HG03139 (cell line): ENCODE measurements at regions not wholly inside any gene's neighbourhood (a gene's known extent, or its start where the extent isn't known, plus 50 kb on each side); places are given as distances from the start of the nearest gene placed in this dataset.

Source experiments
- ATAC-seq: cut with Tn5 transposase; IDR thresholded peaks from one replicate; pipeline ENCODE4 v1.9.1; 2021; ENCODE audit not compliant: unreplicated experiment

DNA sequence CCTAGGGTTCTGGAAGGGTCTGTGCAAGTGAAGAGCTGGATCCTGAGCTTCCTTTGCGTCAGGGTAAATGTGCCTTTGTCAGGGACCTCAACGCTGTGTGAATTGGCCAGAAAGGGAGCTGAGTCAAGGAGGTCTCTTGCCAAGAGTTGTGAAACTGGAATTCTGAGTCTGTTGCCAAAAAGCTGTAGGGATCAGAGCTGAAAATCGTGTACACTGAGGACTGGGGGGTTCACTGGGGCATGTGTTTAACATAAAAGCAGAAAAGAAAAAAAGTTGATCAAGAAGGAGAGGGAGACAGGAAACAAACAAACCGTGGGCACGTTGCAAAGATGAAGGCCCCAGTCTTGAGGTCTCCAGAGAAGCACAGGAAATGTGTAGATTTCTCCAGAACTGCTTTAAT lies 1081.5 kb downstream of the VRK1 start:
- ATAC-seq, result no peak

DNA sequence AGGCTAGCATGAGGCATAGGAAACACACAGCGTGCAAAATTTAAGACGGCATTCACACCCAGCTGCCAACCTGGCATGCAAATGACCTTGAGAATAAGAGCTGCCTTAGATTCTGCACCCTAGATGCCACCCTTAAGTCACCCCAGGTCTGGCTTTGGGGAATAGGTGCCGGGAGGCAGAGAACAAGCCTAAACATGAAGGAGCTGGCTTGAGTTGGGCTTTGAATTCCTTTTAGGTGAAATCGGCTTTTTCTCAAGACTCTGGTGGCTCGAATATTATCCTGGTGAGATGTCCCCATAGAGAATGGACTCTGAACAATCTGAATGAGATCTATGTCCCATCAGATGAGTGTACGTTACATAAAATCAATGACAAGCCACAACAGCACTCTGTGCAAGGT lies 1090.5 kb downstream of the VRK1 start:
- ATAC-seq, result no peak

DNA sequence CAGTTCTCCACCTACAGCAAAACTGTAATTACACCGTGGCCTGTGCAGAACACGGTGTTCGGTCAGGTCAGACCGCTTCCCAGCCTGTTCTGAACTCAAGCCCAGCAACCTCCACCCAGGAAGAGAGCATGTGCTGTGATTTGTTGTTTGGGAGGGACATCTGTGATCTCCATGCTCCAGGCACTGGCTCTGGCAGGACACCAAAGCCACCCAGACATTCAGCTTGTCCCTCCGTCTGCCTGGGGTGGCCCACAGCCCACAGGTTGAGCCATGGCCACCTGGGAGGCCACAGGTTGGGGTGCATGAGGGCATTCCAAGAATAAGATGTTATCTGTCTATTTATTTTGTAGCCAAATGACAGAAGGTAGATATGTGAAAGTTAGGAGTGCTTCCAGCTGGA lies 1091.1 kb downstream of the VRK1 start:
- no peak for ATAC-seq

DNA sequence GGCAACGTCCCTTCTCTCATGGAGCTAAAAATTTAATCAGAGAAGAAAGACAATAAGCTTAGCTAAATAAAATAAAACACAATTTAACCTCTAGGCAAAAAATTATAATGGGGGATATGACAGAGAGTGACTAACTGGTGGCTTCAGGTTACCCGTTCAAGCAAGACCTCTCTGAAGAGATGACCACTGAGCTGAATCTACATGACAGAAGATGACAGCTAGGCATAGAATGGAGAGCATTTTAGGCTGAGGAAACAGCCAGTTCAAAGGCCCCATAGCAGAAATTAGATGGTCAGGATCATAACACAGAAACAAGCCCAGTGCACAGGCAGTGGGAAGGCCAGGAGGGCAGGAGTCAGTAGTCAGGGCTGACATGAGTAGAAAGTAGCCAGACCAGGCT lies 1094.3 kb downstream of the VRK1 start:
- no peak for ATAC-seq

DNA sequence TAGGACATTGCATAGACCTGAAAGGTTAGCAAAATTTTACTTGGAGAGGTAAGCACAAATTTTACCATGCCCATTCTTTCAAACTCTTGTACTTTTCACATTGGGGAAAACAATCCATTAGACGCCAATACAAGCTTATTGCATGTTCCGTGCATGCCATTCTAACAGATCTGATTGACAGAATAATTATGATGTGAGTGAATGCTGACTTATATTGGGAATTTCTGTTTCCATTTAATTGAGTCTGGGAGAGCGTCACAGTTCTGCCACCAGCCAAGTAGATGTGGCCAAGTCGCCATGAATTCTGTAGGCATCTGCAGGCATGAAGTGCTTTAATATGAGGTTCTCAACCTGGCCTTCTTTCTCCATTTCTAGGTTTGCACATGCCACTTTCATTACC lies 1097.4 kb downstream of the VRK1 start:
- ATAC-seq, result no peak

DNA sequence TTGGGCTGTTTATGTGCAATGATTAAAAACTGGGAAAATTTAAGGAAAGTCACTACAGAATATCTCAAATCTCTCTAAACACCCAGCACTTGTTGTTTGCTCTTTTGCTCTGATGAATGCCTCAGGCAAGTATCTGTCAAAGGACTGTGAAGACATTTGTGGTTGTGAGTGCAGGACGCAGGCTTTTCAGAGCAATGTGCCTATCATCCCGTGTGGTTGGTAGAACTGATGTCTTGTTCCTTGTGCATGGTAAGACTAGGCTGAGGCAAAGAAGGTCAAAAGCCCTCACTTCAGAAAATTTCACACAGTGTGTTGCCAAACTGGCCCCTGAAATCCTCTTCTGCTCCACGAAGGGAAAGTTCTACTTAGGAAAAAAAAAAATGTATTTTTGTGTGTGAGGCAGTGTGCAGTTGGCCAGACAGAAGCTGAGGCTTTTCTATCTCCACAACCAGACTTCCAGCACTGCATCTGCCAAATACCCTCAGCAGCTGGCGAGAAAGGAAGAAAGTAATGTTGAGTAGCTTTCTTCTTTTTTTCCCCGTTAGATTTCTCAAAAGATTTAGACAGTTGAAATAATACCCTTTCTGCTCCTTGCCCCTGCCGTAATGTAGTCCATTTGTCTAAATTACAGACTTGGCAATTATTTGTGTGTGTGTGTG lies 1103.1 kb downstream of the VRK1 start:
- no peak for ATAC-seq

DNA sequence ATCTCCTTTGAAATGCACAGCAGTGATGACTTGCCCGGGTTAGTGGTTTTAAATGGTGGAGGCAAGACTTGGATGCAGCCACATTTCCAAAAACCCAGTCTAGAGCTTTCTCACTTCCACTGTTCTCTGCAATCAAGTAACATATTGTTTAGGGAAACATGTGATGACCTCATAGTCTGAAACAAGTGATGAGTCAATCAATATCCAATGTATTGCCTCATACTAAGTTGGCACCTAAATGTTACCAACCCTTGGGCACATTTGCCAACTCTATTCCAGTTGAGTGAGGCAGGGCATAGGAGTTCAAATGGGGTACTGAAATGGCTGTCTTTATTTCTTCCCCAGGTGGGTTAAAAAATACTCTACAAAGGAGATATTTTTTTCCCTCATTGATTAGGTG lies 1105.4 kb downstream of the VRK1 start:
- ATAC-seq, result no peak

DNA sequence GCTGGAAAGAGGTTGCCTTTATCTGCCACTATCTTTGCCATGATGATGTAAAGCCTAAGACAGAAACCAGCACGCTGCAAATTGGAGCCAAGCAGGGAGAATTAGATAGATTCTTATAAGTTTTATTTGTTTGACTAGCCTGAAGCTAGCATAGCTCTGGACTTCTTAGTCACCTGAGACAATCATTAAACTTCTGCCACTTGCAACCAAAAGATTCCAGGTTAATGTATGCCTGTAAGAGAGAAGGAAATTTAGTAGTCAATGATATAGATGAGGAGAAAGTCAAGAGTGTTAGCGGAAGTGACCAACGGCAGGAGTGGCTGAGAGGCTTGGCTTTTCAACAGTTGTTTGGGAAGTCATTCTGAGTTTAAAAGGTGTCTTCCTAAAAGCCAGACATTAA lies 1106.6 kb downstream of the VRK1 start:
- ATAC-seq, result no peak

DNA sequence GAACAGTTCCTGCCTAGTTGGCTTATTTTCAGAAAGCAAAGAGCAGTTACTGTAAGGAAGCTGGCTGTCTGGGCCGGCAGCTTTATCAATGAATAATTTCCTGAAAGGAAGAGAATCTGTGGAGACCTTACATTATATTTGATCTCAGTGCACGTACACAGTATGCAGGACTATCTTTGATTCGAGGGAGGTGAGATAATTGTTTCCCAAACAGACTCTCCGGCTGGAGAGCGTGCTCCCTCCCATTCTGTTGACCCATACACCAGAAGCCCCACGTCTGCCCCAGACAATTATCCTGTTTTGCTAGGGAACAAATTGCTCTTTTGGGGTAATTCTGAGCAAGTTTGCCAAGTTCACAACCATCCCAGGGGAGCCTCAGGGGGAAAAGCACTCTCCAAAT lies 1115.0 kb downstream of the VRK1 start:
- ATAC-seq, result no peak

DNA sequence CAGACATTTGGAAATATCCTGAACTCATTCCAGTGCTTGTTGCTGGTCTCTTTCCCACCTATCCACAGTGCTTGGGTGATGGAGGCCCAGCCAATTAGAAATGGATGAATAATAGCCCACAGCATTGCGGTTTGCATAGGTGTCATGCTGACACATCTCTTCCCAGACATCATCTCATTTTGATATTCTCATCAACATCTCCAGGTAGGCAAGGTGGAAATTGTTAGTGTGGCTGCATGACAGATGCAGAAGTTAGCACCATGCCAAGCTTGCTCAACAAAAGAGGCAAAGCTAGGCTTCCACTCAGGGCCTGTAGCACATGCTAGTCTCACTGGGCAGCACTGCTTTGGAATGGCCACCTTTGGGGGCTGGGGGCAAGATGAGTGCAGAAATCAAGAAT lies 1118.9 kb downstream of the VRK1 start:
- ATAC-seq, result no peak

DNA sequence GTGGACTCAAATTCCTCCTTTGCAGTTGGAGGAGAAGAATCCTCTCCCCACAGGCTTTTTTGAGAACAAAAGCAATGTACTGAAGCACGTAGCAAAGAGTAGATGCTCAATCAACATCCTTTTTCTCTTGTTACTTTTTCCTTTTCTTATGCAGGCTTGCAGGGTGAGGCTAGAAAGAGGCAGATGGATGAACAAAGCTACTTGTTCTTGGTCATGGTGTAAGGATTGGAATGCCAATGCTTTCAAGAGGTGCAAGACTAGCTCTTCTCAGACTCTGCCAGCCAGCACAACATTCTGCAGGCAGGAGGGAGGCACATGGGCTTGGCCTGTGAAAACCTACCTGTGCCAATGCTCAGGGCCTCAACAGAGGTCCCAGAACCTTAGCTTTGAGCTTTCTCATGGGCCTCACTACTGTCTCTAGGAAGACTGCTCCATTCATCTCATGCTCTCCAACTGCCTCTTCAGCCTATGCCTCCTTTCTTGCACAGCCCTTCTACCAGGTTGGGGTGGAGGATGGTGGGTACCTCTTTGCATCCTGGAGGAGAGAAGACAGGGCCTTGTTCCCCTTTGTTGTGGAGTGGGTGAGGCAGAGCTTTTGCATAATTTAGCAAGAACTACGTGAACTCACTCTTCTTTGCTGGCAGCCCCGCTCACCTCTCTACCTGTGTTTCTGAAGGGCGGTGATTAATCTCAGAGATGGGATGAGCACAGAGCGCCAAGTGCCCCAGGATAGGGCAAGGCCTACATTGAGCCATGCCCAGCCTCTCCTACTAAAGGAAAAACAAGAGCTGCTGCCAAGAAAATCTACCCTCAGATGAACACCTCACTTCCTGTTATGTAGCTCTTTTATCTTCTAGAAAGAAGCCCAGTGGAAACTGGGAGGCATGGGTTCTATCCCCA lies 1119.7 kb downstream of the VRK1 start:
- no peak for ATAC-seq

DNA sequence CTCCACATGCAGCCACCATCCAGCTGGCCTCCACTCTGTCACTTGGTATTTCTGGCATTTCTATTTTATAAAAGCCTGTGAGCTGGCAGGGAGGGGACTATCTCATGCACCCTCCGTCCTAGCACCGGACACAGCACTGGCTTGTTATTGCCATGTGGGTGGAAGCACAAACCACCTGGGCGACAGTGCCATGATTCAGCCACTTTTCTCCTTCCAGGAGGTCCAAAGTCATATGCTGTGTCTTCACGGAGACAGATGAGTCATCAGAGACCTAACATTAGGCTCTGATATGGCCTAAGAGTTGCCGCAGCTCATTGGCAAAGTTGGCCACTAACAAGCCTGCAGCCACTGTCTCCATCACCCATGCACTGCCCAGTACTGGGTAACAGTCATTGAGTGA lies 1123.0 kb downstream of the VRK1 start:
- ATAC-seq, result no peak

DNA sequence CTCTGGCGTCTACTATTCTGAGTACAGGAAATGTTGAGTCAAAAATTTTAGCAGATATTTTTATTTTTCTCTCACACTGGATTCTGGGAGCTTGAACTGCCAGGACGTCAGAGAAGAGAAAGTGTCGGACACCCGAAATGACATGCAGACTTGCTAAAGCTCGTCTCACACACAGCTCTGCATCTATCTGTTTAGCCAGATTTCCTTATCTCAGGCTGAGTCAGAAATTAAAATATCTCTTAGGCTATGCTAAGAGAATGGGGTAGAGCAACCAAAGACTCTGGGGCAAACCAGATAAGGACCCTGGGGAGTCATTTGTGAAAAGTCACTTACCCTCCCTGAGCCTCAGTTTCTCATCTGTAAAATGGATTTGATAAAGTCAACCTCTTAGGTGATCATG lies 1124.1 kb downstream of the VRK1 start:
- no peak for ATAC-seq

DNA sequence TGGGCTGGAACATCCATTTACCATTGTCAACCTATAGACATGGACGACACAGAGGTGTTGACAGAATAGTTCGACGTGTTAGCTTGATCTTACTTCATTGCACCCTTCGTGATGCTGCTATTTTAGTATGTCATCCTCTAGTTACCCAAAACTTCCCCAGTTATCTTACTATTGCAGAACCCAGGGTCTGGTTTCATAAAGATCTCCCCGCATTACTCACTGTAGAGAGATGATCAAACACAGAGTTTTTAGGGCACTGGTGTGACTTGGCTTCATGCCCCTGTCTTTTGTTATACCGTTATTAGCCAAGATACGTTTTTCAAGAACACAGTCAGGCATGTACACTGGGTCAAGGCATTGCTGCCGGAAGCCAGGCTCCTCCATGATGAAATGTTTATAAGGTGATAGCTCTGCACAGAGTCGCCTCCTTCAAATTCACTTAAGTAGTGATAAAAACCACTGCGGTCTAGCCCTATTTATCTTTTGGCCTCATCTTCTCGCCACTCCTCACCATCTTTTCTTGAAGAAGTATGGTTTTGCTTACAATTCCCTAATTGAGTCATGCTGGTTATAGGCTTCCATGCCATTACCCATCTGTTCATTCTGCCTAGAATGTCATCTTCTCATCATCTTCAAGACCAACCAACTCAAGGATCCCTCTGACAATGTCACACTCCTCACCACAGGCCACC lies 1127.9 kb downstream of the VRK1 start:
- ATAC-seq, result no peak

DNA sequence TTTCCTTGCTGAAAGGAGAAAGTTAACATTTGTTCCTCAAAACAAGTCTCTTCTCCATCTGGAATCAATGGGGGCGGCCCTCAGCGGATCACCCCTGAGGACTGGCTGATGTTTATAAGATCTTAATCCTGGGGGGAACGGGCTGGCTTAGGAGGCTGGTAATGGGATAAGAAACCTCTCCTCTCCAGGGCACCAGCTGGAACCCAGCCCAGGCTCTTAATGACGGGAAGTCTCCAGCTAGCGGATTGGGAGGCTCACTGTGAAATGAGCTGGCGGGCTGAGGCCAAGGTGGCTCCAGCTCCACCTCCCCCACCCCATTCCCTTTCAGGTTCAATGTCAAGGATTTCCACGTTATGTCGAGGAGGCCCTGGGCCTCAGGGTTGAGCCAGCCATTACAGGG lies 1133.0 kb downstream of the VRK1 start:
- ATAC-seq, result no peak

DNA sequence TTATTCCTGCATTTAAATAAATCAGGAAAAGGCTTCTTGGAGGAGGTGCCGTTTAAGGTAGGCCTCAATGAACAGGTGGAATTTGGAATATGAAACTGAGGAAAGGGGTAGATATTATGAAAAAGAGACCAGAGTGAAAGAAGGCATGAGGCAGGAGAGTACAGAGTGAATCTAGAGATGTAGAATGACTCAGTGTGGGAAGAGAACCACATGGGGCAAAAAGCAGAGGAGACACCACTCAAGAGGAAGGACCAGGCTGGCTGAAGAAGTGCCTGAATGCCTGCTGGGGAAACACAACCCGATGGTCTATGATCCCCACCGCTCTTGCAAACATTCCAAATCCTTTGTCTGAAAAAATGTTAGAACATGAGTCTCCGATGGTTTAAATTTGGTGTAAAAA lies 1134.1 kb downstream of the VRK1 start:
- no peak for ATAC-seq

DNA sequence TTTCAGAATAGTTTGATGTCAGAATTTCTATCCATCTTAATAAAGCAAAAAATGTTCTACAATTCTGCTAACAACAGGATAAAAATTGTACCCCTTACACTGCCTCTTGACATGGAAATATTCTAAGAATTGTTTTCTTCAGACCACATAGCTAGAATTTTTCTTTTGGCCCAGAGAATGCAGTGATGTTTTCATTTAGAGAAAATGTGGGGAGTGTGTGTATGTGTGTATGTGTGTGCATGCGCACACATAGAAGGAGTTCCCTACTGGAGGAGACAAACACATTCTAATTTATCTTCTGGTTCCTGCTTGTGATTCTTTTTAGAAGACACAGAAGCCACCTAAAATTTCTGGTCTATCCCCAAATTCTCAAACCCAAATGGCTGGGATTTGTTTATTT lies 1145.7 kb downstream of the VRK1 start:
- no peak for ATAC-seq

DNA sequence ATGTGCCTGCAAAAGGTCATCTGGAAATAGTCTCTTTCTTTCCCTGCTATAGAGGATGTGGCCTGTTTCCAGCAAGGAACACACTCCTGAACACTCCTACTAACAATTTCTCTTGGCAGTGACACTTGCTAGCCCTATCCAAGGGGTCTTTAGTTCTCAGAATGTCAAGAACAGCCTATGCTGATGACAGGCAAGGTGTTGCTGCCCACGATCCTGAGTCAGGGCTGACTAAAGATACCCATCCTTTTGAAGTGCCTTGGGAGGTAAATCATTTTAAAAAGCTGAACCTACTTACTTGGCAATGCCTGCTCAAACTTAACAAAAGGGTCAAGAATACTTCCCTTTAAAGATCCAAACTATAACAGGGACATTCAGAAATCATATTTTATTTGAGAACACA lies 1146.4 kb downstream of the VRK1 start:
- ATAC-seq, result no peak

DNA sequence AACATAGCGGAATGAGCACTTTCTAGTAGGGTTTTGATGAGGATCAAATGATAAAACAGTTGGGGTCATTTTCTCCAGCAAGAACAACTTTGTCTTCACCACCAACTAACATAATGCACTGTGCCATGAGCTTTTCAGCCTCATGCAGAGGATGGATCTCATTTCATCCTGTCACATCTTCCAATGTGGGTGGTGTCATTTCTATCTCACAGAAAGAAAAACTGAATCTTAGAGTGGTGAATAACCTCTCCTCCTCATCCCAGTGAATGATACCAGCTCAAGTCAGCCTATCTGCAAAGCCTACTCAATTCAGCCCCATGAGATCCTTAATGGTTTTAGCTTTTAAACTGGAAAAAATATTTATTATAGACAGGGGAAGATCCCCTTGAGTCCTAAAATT lies 1147.2 kb downstream of the VRK1 start:
- ATAC-seq, result no peak

DNA sequence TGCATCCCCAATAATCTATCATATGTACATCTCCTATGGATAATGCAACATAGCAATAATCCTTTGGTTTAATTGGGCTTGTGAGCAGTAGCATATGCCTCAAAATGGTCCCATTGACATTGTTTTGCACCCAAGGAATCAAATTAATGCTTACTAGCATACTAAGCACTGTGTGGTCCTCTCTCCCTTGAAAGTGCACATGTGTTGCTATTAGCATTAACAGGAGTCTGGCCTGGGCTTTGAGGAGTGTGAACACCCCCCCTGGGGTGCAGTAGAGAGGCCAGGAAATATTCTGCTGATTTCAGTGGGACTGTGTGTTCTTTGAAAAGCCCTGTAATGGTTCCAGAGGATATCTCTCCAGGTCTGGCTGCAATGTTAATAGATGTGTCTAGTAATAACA lies 1148.4 kb downstream of the VRK1 start:
- no peak for ATAC-seq

DNA sequence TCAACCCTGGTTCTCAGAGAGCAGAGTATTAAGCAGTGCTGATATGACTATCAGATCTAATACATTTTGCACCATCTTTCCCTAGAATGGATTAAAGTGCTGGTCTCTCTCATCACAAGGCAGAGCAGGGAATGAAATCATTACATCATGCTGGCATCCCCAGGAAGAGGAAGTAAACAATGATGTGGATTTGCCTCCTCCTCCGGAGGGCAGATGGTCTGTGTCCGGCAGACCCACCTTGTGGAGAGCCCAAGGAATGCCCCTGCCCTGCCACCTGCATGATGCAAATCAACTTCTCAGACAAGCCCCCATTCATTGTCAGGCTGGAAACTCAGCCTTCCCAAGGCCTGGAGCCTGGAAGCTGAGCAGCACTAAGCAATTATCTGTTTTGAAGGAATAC lies 1149.1 kb downstream of the VRK1 start:
- no peak for ATAC-seq

DNA sequence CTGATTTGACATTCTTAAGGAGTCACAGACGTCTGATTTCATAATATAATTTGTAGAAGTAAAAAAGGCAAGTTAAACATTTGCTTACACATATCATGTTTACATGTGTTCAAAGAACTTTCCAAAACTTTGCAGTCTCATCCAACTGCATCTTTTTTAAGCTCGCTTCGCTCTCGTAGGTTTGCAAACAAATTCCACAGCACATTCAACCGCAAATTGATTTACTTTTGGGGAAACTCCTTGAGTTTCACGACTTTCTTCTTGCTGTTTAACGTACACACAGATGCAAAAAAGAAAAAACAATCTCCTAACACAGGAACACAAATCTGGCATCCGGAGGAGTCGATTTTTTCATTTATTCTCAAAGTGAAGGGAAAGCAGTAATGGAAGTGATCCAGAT lies 1149.5 kb downstream of the VRK1 start:
- no peak for ATAC-seq
